T-cell (primary cell): ENCODE measurements at regions not wholly inside any gene's neighbourhood (a gene's known extent, or its start where the extent isn't known, plus 50 kb on each side); places are given as distances from the start of the nearest gene placed in this dataset.

Source experiments
- ATAC-seq, 4 experiments: fragments of 200-7000 bp in 3 of 4; fragments of 150-1000 bp in 1 of 4; cut with Tn5 transposase; replicated peaks in 1 of 4; 1 replicate in 3 of 4; 2 replicates in 1 of 4; pipeline ENCODE4 v1.10.0; 2021; ENCODE audit warnings: moderate library complexity in 3 of 4, mild to moderate bottlenecking in 2 of 4, moderate number of reproducible peaks in 1 of 4
- CTCF ChIA-PET, 2 donors: fragments of 300-600 bp; sonication (Branson Sonifier 250); formaldehyde crosslinking; loops; one replicate each; lab custom pipeline; 2022; ENCODE audit warnings: antibody characterized with exemption in 2 of 2; lab: Charles Lee
- POLR2A ChIA-PET, 2 donors: fragments of 300-600 bp; sonication (Branson Sonifier 250); formaldehyde crosslinking; loops; one replicate each; lab custom pipeline; 2022; ENCODE audit warnings: antibody characterized with exemption in 2 of 2; lab: Charles Lee
- DNase-seq, 35 experiments: peaks; one replicate each; pipeline versions ENCODE4 v3.0.0 to v3.0.0-alpha.2; 2013 to 2023
- H3K27ac ChIP-seq: one replicate; pipeline ENCODE4 v1.5.1; 2013; ENCODE audit warnings: low read length
- H3K27me3 ChIP-seq, 2 experiments: replicated peaks in 1 of 2; 1 replicate in 1 of 2; 2 replicates in 1 of 2; pipeline versions ENCODE4 v1.6.1 to v1.7.0; 2013; ENCODE audit warnings: low read length in 1 of 2, mixed read lengths in 1 of 2; ENCODE audit not compliant: control insufficient read depth in 2 of 2, insufficient read depth in 2 of 2; ENCODE audit errors: extremely low read depth in 1 of 2
- H3K36me3 ChIP-seq, 2 donors: 1 replicate in 1 of 2; 2 replicates in 1 of 2; pipeline versions ENCODE4 v1.6.1 to v1.7.0; 2013; ENCODE audit warnings: low read length in 1 of 2; ENCODE audit not compliant: control insufficient read depth in 2 of 2, insufficient read depth in 1 of 2; ENCODE audit errors: extremely low read depth in 1 of 2
- H3K4me1 ChIP-seq, 2 experiments: 1 replicate in 1 of 2; 2 replicates in 1 of 2; pipeline versions ENCODE4 v1.6.1 to v1.7.0; 2013; ENCODE audit warnings: low read length in 2 of 2, mixed read lengths in 1 of 2; ENCODE audit not compliant: insufficient read depth in 2 of 2, control insufficient read depth in 1 of 2; ENCODE audit errors: extremely low read depth in 1 of 2
- H3K4me3 ChIP-seq, 2 donors: 1 replicate in 1 of 2; 2 replicates in 1 of 2; pipeline versions ENCODE4 v1.5.1 to v1.7.0; 2013; ENCODE audit warnings: mild to moderate bottlenecking in 2 of 2, low read length in 1 of 2, moderate library complexity in 1 of 2; ENCODE audit not compliant: control insufficient read depth in 1 of 2; ENCODE audit errors: extremely low read depth in 1 of 2
- H3K9me3 ChIP-seq: 2 replicates; pipeline ENCODE4 v1.7.0; 2013
- H3K27ac Mint-ChIP-seq, 2 donors: one replicate each; pipeline ENCODE4 v1.8.0; 2020 to 2021; ENCODE audit warnings: mild to moderate bottlenecking in 2 of 2, mixed read lengths in 2 of 2
- H3K27me3 Mint-ChIP-seq, 2 donors: one replicate each; pipeline ENCODE4 v1.8.0; 2021 to 2022; ENCODE audit warnings: mixed read lengths in 2 of 2
- H3K36me3 Mint-ChIP-seq: one replicate; pipeline ENCODE4 v1.8.0; 2021; ENCODE audit warnings: mixed read lengths
- H3K4me1 Mint-ChIP-seq, 3 donors: one replicate each; pipeline ENCODE4 v1.8.0; 2020 to 2022; ENCODE audit warnings: mixed read lengths in 3 of 3, mild to moderate bottlenecking in 1 of 3
- H3K4me3 Mint-ChIP-seq, 3 donors: one replicate each; pipeline ENCODE4 v1.8.0; 2020 to 2022; ENCODE audit warnings: mild to moderate bottlenecking in 3 of 3, mixed read lengths in 3 of 3, moderate library complexity in 3 of 3
- H3K9me3 Mint-ChIP-seq, 3 donors: one replicate each; pipeline ENCODE4 v1.8.0; 2020 to 2022; ENCODE audit warnings: mixed read lengths in 3 of 3
- WGBS: methylation state at CpG from one replicate; pipeline ENCODE4 v1.1.5; 2013; ENCODE audit warnings: missing lambda C conversion rate; ENCODE audit not compliant: insufficient coverage; 5-methylcytosine and 5-hydroxymethylcytosine counted together

- Mint-ChIP-seq H3K4me3 (no peak overlapping the region), H3K36me3 (no peaks in the 10 kb centered on the region), H3K9me3 (no peaks in the 10 kb centered on the region), H3K4me1 (no peaks in the 10 kb centered on the region), H3K27ac (no peak overlapping the region), H3K27me3 (no peaks in the 10 kb centered on the region)
- Histone ChIP-seq H3K9me3 (no peaks in the 10 kb centered on the region), H3K36me3 (no peaks in the 10 kb centered on the region), H3K4me3 (no peak overlapping the region), H3K27ac (no peak overlapping the region), H3K27me3 (peaks cover 0 to 3% of the 10 kb centered on the region in 2 experiments), H3K4me1 (no peaks in the 10 kb centered on the region)
- ChIA-PET CTCF (no interaction called here), POLR2A (no interaction called here)
- no peak for DNase-seq
- ATAC-seq, result no peak
- 80% methylated on average over 8 of the region's 10 CpGs for WGBS
Observed at GRCh38 chr6:4295058-4295782, 159.8 kb upstream of the ECI2 start.

GRCh38 chr6:4294636-4295035 lies 159.3 kb upstream of the ECI2 start:
- H3K4me1 Mint-ChIP-seq, result no peaks in the 10 kb centered on the region
- no peak for DNase-seq
- no peak overlapping the region for H3K4me3 Mint-ChIP-seq
- Histone ChIP-seq H3K36me3 (no peaks in the 10 kb centered on the region), H3K27me3 (peaks cover 0 to 3% of the 10 kb centered on the region in 2 experiments), H3K27ac (no peak overlapping the region), H3K4me3 (no peak overlapping the region), H3K4me1 (no peaks in the 10 kb centered on the region), H3K9me3 (no peaks in the 10 kb centered on the region)
- H3K36me3 Mint-ChIP-seq, result no peaks in the 10 kb centered on the region
- no peaks in the 10 kb centered on the region for H3K27me3 Mint-ChIP-seq
- no peak overlapping the region for H3K27ac Mint-ChIP-seq
- POLR2A ChIA-PET, result no interaction called here
- 94% methylated on average over 8 of the region's 9 CpGs for WGBS
- H3K9me3 Mint-ChIP-seq, result no peaks in the 10 kb centered on the region
- CTCF ChIA-PET, result no interaction called here
- ATAC-seq, result no peak

- H3K27ac Mint-ChIP-seq, result no peak overlapping the region
- H3K4me1 Mint-ChIP-seq, result no peaks in the 10 kb centered on the region
- Histone ChIP-seq H3K9me3 (no peaks in the 10 kb centered on the region), H3K27me3 (peaks cover 0 to 6% of the 10 kb centered on the region in 2 experiments), H3K36me3 (no peaks in the 10 kb centered on the region), H3K4me3 (no peak overlapping the region), H3K4me1 (no peaks in the 10 kb centered on the region), H3K27ac (no peak overlapping the region)
- H3K4me3 Mint-ChIP-seq, result no peak overlapping the region
- H3K9me3 Mint-ChIP-seq, result no peaks in the 10 kb centered on the region
- ChIA-PET POLR2A (no interaction called here), CTCF (no interaction called here)
- ATAC-seq (no peak), DNase-seq (no peak)
- H3K27me3 Mint-ChIP-seq, result peaks cover 4 to 8% of the 10 kb centered on the region in 2 donors
- 65% methylated on average over 2 of the region's 11 CpGs for WGBS
- H3K36me3 Mint-ChIP-seq, result no peaks in the 10 kb centered on the region
Observed at GRCh38 chr6:4291453-4292403, 156.4 kb upstream of the ECI2 start.

GRCh38 chr6:4289770-4290320 lies 154.5 kb upstream of the ECI2 start:
- ATAC-seq, result no peak
- H3K36me3 Mint-ChIP-seq, result no peaks in the 10 kb centered on the region
- H3K27ac Mint-ChIP-seq, result no peak overlapping the region
- Histone ChIP-seq H3K4me1 (no peaks in the 10 kb centered on the region), H3K4me3 (no peak overlapping the region), H3K9me3 (no peaks in the 10 kb centered on the region), H3K36me3 (no peaks in the 10 kb centered on the region), H3K27ac (no peak overlapping the region), H3K27me3 (peaks cover 0 to 6% of the 10 kb centered on the region in 2 experiments)
- ChIA-PET POLR2A (no interaction called here), CTCF (no interaction called here)
- no peaks in the 10 kb centered on the region for H3K4me1 Mint-ChIP-seq
- H3K4me3 Mint-ChIP-seq, result no peak overlapping the region
- H3K27me3 Mint-ChIP-seq, result peaks cover 8 to 10% of the 10 kb centered on the region in 2 donors
- no peak for DNase-seq
- WGBS, result no CpG with 5 or more reads among the region's 4 CpGs
- H3K9me3 Mint-ChIP-seq, result no peaks in the 10 kb centered on the region

- no peaks in the 10 kb centered on the region for H3K36me3 ChIP-seq
- H3K36me3 Mint-ChIP-seq, result no peaks in the 10 kb centered on the region
- peaks cover 18 to 25% of the 10 kb centered on the region in 2 donors for H3K27me3 Mint-ChIP-seq
- ATAC-seq (no peak), DNase-seq (no peak)
- no peaks in the 10 kb centered on the region for H3K9me3 Mint-ChIP-seq
- H3K4me1 Mint-ChIP-seq, result no peaks in the 10 kb centered on the region
- H3K4me3 Mint-ChIP-seq, result no peak overlapping the region
- no peaks in the 10 kb centered on the region for H3K9me3 ChIP-seq
- no peaks in the 10 kb centered on the region for H3K4me1 ChIP-seq
- WGBS, result 79% methylated on average over 9 of the region's 11 CpGs
- H3K27ac ChIP-seq, result no peak overlapping the region
- ChIA-PET POLR2A (interaction anchor here in 1 of 2 donors (0.6 kb wide), 1 partner anchor 18 kb away, joined by 3 read pairs; no protein-coding TSS in a partner anchor), CTCF (no interaction called here)
- peaks cover 0 to 9% of the 10 kb centered on the region in 2 experiments for H3K27me3 ChIP-seq
- H3K27ac Mint-ChIP-seq, result no peak overlapping the region
- no peak overlapping the region for H3K4me3 ChIP-seq
Observed at GRCh38 chr6:4287811-4288244, 152.5 kb upstream of the ECI2 start.

GRCh38 chr6:4287372-4287771 lies 152.0 kb upstream of the ECI2 start:
- no peaks in the 10 kb centered on the region for H3K36me3 Mint-ChIP-seq
- no peak overlapping the region for H3K4me3 ChIP-seq
- no peak overlapping the region for H3K27ac Mint-ChIP-seq
- DNase-seq (no peak), ATAC-seq (no peak)
- H3K36me3 ChIP-seq, result no peaks in the 10 kb centered on the region
- WGBS, result 87% methylated on average over 7 of the region's 7 CpGs
- CTCF ChIA-PET, result no interaction called here
- no peak overlapping the region for H3K27ac ChIP-seq
- H3K27me3 Mint-ChIP-seq, result peaks cover 18 to 25% of the 10 kb centered on the region in 2 donors
- H3K4me1 ChIP-seq, result no peaks in the 10 kb centered on the region
- H3K27me3 ChIP-seq, result peaks cover 0 to 10% of the 10 kb centered on the region in 2 experiments
- POLR2A ChIA-PET, result interaction anchor here in 1 of 2 donors (0.6 kb wide), 1 partner anchor 19 kb away, joined by 3 read pairs; no protein-coding TSS in a partner anchor
- no peaks in the 10 kb centered on the region for H3K9me3 Mint-ChIP-seq
- no peaks in the 10 kb centered on the region for H3K4me1 Mint-ChIP-seq
- H3K4me3 Mint-ChIP-seq, result no peak overlapping the region
- no peaks in the 10 kb centered on the region for H3K9me3 ChIP-seq
